Body of pancreas (tissue), 4 donors: ENCODE measurements at regions not wholly inside any gene's neighbourhood (a gene's known extent, or its start where the extent isn't known, plus 50 kb on each side); places are given as distances from the start of the nearest gene placed in this dataset.
"Not testable (repeated sequence)": the region's sequence is repeated elsewhere in the genome, so short reads cannot be mapped to it uniquely, and the experiment has no call there.

Source experiments
- ATAC-seq: fragments of 150-250 bp; one replicate; pipeline ENCODE4 v1.9.1; 2016
- DNase-seq, 4 donors: peaks; one replicate each; pipeline ENCODE4 v3.0.0-alpha.2; 2019
- H3K27ac ChIP-seq, 4 donors: fragments of 200-600 bp; sonication (generic); 1 replicate in 3 of 4; 2 replicates in 1 of 4; pipeline versions ENCODE4 v1.5.1 to v1.6.1; 2016 to 2019; ENCODE audit warnings: mild to moderate bottlenecking in 1 of 4, mixed read lengths in 1 of 4, moderate library complexity in 1 of 4
- H3K27me3 ChIP-seq, 2 donors: fragments of 200-600 bp; sonication (generic); one replicate each; pipeline ENCODE4 v1.6.0; 2016; ENCODE audit warnings: mild to moderate bottlenecking in 1 of 2
- H3K36me3 ChIP-seq, 2 donors: fragments of 200-600 bp; sonication (generic); replicated peaks in 1 of 2; 2 replicates each; pipeline ENCODE4 v1.5.1; 2016; ENCODE audit warnings: low read depth in 2 of 2; ENCODE audit not compliant: insufficient read depth in 1 of 2
- H3K4me1 ChIP-seq: fragments of 200-600 bp; sonication (generic); one replicate; pipeline ENCODE4 v1.6.0; 2016
- H3K4me3 ChIP-seq, 2 donors: fragments of 200-600 bp; sonication (generic); 1 replicate in 1 of 2; 2 replicates in 1 of 2; pipeline ENCODE4 v1.5.1; 2016 to 2019
- H3K9me3 ChIP-seq, 3 donors: fragments of 200-600 bp; sonication (generic); 1 replicate in 2 of 3; 2 replicates in 1 of 3; pipeline ENCODE4 v1.5.1; 2016
- POLR2A ChIP-seq, 3 donors: fragments of 450-650 bp; IDR thresholded peaks; one replicate each; pipeline ENCODE4 v1.6.1; 2016; ENCODE audit warnings: antibody characterized with exemption in 3 of 3, mild to moderate bottlenecking in 2 of 3
- WGBS, 2 donors: methylation state at CpG; one replicate each; pipeline ENCODE4 v1.1.5; 2017; 5-methylcytosine and 5-hydroxymethylcytosine counted together
- intact Hi-C: fragments of 100-400 bp; cut with DNase I; formaldehyde crosslinking; loops from one replicate; pipeline ENCODE4 v1.15.1; 2023
- TF ChIP-seq, protein P1 (sequence below), 7 experiments: fragments of 450-650 bp in 4 of 7; fragments of 200-600 bp in 3 of 7; sonication (generic) in 3 of 7; IDR thresholded peaks; one replicate each; pipeline ENCODE4 v1.5.1; 2016 to 2019; ENCODE audit warnings: antibody characterized with exemption in 7 of 7

DNA sequence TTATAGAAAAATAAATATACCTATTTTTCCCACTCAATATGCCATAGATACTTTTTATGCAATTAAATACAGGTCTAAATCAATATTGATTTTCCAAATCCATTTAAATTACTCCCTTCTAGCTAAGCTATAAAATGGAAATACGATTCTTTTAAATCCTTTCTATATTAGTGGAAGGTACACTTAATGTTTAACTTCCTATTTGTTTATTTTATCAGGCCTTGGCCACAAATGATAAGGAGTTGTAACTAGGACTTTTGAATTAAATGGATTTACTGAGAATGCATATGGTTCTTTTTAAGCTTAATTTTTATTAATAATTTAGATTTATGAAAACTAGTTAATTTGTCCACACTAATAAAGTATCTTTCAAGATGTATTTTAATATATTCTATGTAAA, 517.0 kb upstream of the CHD1 start:
- 9 to 13% methylated on average over 1 of the region's 1 CpG for WGBS, 2 donors
- H3K9me3 ChIP-seq = no peaks in the 10 kb centered on the region
- H3K4me3 ChIP-seq = no peak overlapping the region
- no peaks in the 10 kb centered on the region for H3K36me3 ChIP-seq
- no peaks in the 10 kb centered on the region for H3K4me1 ChIP-seq
- TF ChIP-seq, protein P1, sequence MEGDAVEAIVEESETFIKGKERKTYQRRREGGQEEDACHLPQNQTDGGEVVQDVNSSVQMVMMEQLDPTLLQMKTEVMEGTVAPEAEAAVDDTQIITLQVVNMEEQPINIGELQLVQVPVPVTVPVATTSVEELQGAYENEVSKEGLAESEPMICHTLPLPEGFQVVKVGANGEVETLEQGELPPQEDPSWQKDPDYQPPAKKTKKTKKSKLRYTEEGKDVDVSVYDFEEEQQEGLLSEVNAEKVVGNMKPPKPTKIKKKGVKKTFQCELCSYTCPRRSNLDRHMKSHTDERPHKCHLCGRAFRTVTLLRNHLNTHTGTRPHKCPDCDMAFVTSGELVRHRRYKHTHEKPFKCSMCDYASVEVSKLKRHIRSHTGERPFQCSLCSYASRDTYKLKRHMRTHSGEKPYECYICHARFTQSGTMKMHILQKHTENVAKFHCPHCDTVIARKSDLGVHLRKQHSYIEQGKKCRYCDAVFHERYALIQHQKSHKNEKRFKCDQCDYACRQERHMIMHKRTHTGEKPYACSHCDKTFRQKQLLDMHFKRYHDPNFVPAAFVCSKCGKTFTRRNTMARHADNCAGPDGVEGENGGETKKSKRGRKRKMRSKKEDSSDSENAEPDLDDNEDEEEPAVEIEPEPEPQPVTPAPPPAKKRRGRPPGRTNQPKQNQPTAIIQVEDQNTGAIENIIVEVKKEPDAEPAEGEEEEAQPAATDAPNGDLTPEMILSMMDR (IDR thresholded peaks at IDR 0.05) = no peak
- no peak for TF ChIP-seq POLR2A (IDR thresholded peaks at IDR 0.05)
- no peaks in the 10 kb centered on the region for H3K27me3 ChIP-seq
- intact Hi-C loops = no loop called here
- DNase-seq = no peak
- H3K27ac ChIP-seq = no peak overlapping the region
- ATAC-seq = no peak

DNA sequence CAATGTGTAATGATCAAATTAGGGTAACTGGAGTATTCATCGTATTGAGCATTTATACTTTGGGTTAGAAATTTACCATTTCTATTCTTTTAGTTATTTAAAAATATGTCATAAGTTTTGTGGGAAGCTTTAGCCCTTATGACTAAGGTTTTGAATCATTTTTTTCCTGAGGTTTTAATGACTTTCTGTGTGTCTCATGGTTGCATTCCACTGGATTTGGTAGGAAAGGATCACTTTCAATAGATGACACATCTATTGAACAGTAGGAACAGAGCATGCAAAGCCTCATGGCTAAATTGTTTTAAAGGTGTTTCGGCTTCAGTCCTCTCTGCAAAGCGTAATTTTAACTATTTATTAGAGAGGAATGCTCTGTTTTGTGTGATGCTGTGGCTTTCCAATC, 512.4 kb upstream of the CHD1 start:
- intact Hi-C loops = no loop called here
- Histone ChIP-seq H3K36me3 (no peaks in the 10 kb centered on the region), H3K4me3 (no peak overlapping the region), H3K9me3 (no peaks in the 10 kb centered on the region), H3K4me1 (no peaks in the 10 kb centered on the region), H3K27ac (no peak overlapping the region), H3K27me3 (no peaks in the 10 kb centered on the region)
- no peak for TF ChIP-seq POLR2A (IDR thresholded peaks at IDR 0.05)
- TF ChIP-seq, protein P1 (IDR thresholded peaks at IDR 0.05) = no peak
- no peak for DNase-seq
- no peak for ATAC-seq
- 75 to 83% methylated on average over 3 of the region's 3 CpGs for WGBS, 2 donors

DNA sequence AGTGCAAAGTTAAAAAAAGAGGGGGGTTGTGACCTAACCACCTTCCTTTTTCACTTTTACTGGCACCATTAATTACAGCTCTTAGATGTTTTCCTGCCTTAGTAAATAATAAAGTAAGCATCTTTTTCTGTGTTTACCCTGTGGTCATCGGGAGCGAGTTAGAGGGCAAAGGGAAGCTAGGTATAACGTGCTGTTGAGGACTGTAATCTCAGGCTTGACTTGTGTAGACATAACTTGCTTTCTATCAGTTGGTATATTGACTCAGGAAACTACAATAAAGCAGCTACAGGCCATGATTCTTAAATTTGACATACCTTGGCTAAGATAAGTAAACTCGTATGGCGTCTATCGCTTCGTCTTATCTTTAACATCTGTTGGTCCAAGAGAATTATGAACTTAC, 509.8 kb upstream of the CHD1 start:
- TF ChIP-seq, protein P1 (IDR thresholded peaks at IDR 0.05) = no peak
- TF ChIP-seq POLR2A (IDR thresholded peaks at IDR 0.05) = no peak
- no peak overlapping the region for H3K4me3 ChIP-seq
- H3K27me3 ChIP-seq = no peaks in the 10 kb centered on the region
- no peak for DNase-seq
- no peak overlapping the region for H3K27ac ChIP-seq
- no peaks in the 10 kb centered on the region for H3K9me3 ChIP-seq
- H3K4me1 ChIP-seq = no peaks in the 10 kb centered on the region
- intact Hi-C loops = no loop called here
- no peak for ATAC-seq
- no peaks in the 10 kb centered on the region for H3K36me3 ChIP-seq
- 32 to 40% methylated on average over 7 of the region's 7 CpGs for WGBS, 2 donors

DNA sequence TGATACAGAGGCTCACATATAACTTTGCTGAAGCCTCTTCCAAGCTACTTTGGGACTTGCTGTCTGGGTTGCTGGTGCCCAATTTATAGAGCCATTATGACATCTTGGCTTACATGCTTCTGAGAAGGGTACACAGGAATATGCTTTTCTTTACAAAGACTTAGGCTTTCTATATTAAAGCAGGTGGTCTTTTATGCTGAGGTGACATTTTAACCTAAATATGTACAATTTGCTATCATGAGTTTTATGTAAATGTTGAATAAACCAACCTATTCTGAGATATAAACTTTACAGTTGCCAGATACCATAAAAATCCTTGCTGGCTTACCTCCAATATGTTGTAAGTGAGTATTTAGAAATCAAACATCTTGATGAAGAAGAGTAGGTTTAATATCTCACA, 509.2 kb upstream of the CHD1 start:
- no peak for TF ChIP-seq POLR2A (IDR thresholded peaks at IDR 0.05)
- TF ChIP-seq, protein P1 (IDR thresholded peaks at IDR 0.05) = no peak
- intact Hi-C loops = no loop called here

DNA sequence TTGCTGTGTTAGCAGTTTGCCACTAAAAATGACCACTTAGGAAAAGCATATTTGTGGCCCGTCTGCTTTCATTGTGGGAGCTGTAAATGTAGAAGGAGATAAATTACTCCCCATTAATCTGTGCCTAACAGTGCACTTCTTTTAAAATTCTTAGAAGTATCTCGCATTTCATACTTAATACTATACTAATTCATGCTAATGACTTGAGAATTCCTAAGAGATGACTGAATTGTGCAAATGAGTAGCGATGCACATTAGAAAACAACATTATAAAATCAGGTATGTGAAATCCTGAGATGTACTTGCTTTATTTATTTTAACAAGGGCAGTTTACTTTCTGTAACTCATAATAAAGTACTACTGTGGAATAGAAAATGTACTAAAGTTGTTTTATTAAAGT, 494.6 kb upstream of the CHD1 start:
- H3K27ac ChIP-seq, DNase-seq, intact Hi-C loops, H3K27me3 ChIP-seq, H3K4me3 ChIP-seq, H3K36me3 ChIP-seq, ATAC-seq, H3K9me3 ChIP-seq, H3K4me1 ChIP-seq: not testable (repeated sequence)
- no CpG with 5 or more reads among the region's 3 CpGs for WGBS, 2 donors

More for the DNA sequence above, 509.2 kb upstream of the CHD1 start:
- Histone ChIP-seq H3K36me3 (no peaks in the 10 kb centered on the region), H3K9me3 (no peaks in the 10 kb centered on the region), H3K27ac (no peak overlapping the region), H3K27me3 (no peaks in the 10 kb centered on the region), H3K4me1 (no peaks in the 10 kb centered on the region), H3K4me3 (no peak overlapping the region)
- DNase-seq = no peak
- ATAC-seq = no peak

DNA sequence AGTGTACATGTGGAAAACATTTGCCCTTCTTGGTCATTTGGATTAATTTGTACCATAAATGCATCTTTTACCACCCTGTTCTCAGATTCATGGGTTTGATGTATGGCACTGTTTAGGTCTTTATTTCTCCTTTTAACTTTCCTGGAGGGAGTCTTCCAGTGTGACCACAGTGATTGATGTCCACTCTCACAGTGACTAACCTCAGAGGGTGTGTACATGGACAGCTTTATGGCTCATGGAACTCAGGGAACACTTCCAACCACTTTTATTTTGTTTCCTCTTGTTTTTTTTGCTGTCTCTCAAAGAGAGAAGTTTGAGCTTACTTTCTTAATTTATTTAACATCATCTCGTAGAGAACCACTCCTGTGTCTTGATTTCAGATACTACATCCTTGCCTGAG, 489.8 kb upstream of the CHD1 start:
- DNase-seq, H3K4me1 ChIP-seq, intact Hi-C loops, ATAC-seq, H3K4me3 ChIP-seq, H3K9me3 ChIP-seq, H3K36me3 ChIP-seq, H3K27ac ChIP-seq, H3K27me3 ChIP-seq: not testable (repeated sequence)
- WGBS, 2 donors = 61 to 62% methylated on average over 1 of the region's 1 CpG

DNA sequence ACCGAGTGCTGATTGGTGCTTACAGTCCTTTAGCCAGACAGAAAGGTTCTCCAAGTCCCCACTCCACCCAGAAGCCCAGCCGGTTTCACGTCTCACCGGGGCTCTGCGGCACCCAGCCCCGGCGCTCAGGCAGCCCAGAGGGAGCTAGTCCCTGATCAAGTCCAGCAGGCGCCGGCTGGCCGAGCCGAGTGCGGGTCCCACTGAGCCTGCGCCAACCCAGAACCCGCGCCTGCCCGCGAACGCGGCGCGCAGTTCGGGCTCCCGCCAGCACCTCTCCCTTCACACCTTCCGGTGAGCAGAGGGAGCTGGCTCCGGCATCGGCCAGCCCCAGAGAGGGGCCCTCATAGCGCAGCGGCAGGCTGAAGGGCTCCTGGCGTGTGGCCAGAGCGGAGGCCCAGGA, 481.6 kb upstream of the CHD1 start:
- H3K36me3 ChIP-seq, H3K27me3 ChIP-seq, H3K4me3 ChIP-seq, H3K9me3 ChIP-seq, ATAC-seq, DNase-seq, H3K27ac ChIP-seq, intact Hi-C loops, H3K4me1 ChIP-seq: not testable (repeated sequence)
- 97 to 100% methylated on average over 7 to 11 of the region's 30 CpGs for WGBS, 2 donors

DNA sequence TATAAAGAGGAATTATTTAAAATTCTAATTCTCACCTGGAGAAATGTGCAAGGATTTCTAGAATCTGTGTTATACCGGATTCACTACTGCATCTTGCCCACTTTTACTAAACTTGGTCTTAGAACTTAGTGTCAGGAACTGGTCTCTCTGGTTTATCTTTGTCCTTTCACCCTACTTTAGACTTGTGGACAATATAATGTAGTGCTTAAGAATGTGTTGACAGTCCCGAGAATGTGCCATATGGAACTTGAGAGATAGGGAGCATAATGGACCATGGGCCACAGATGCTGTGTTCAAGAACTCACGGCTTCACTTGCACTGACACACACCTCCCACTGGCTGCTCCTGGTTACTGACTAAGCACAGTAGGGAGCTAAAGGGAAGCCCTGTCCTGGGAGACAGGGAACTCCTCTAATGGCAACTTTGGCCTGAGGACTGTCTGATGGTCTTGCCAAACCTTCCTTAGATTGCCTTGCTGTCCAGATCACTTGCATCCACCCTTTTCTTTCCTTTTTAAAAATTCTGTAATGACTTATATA, 476.0 kb upstream of the CHD1 start:
- 64 to 69% methylated on average over 3 of the region's 3 CpGs for WGBS, 2 donors
- H3K36me3 ChIP-seq, H3K9me3 ChIP-seq, H3K4me3 ChIP-seq, DNase-seq, ATAC-seq, H3K4me1 ChIP-seq, intact Hi-C loops, H3K27me3 ChIP-seq, H3K27ac ChIP-seq: not testable (repeated sequence)

DNA sequence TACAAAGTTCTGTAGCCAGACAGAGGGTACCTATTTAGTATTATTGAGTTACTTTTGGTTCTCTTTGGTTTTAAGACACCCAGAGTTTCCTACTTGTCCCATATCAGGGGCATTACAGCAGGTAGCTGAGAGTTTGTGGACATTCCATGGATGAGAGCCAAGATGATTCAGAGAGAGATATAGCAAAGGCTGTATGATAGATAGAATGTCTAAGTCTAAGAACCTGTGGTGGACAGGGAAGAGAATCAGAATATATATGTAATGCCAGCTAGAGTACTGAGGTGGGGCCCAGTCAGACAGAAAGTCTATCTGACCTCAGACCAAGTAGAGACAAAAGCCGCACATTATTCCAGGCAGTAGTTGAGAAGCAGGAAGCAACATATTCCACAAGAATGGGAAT, 471.8 kb upstream of the CHD1 start:
- intact Hi-C loops, DNase-seq, H3K27ac ChIP-seq, H3K4me1 ChIP-seq, H3K36me3 ChIP-seq, ATAC-seq, H3K27me3 ChIP-seq, H3K4me3 ChIP-seq, H3K9me3 ChIP-seq: not testable (repeated sequence)
- 88 to 95% methylated on average over 1 of the region's 1 CpG for WGBS, 2 donors
